Small intestine (tissue), 7 donors: ENCODE measurements at regions not wholly inside any gene's neighbourhood (a gene's known extent, or its start where the extent isn't known, plus 50 kb on each side); places are given as distances from the start of the nearest gene placed in this dataset.

Experiments used
- DNase-seq, 2 donors: peaks; one replicate each; pipeline versions ENCODE4 v3.0.0 to v3.0.0-alpha.2; 2013
- FAIRE-seq: peaks from 2 replicates; lab custom pipeline; 2012; peaks lifted over from hg19 to GRCh38; lab: Jason Lieb, UNC
- H3K27ac ChIP-seq, 3 donors: one replicate each; pipeline ENCODE4 v1.5.1; 2013; ENCODE audit warnings: low read length in 2 of 3, mild to moderate bottlenecking in 2 of 3, control low read depth in 1 of 3, inconsistent platforms in 1 of 3, low read depth in 1 of 3, moderate library complexity in 1 of 3
- H3K27me3 ChIP-seq, 3 donors: one replicate each; pipeline ENCODE4 v1.6.1; 2013; ENCODE audit warnings: low read length in 3 of 3, inconsistent platforms in 1 of 3; ENCODE audit not compliant: control insufficient read depth in 3 of 3, insufficient read depth in 3 of 3
- H3K36me3 ChIP-seq, 3 donors: one replicate each; pipeline ENCODE4 v1.6.1; 2013; ENCODE audit warnings: low read length in 3 of 3, inconsistent platforms in 1 of 3, low read depth in 1 of 3, mild to moderate bottlenecking in 1 of 3, moderate library complexity in 1 of 3; ENCODE audit not compliant: control insufficient read depth in 3 of 3, insufficient read depth in 2 of 3
- H3K4me1 ChIP-seq, 3 donors: one replicate each; pipeline ENCODE4 v1.6.1; 2013; ENCODE audit warnings: low read length in 2 of 3, inconsistent platforms in 1 of 3, low read depth in 1 of 3, mild to moderate bottlenecking in 1 of 3, moderate library complexity in 1 of 3; ENCODE audit not compliant: control insufficient read depth in 3 of 3, insufficient read depth in 2 of 3
- H3K4me3 ChIP-seq, 3 donors: one replicate each; pipeline ENCODE4 v1.5.1; 2013; ENCODE audit warnings: low read length in 3 of 3, control low read depth in 1 of 3, inconsistent platforms in 1 of 3, low read depth in 1 of 3, mild to moderate bottlenecking in 1 of 3, moderate library complexity in 1 of 3
- H3K9me3 ChIP-seq, 2 donors: one replicate each; pipeline ENCODE4 v1.6.1; 2013; ENCODE audit warnings: low read depth in 1 of 2, low read length in 1 of 2; ENCODE audit not compliant: control insufficient read depth in 2 of 2, insufficient read depth in 1 of 2
- WGBS, 3 donors: extraction: QIAGEN DNeasy Blood & Tissue Kit; methylation state at CpG; one replicate each; pipeline ENCODE4 v1.1.7; 2013; 5-methylcytosine and 5-hydroxymethylcytosine counted together
- donor health status: healthy with polysubstance abuse.
- donor health status: control.
- donor health status: control.
- donor health status: Bipolar disorder and iron deficiency.
- donor health status: healthy.

GRCh38 chr1:187310038-187310631, 481.4 kb downstream of the PLA2G4A start:
- 59 to 79% (median 76%) methylated on average over 3 of the region's 3 CpGs for WGBS, 3 donors
- Histone ChIP-seq H3K4me3 (no peak overlapping the region), H3K27me3 (no peaks in the 10 kb centered on the region), H3K36me3 (no peaks in the 10 kb centered on the region), H3K4me1 (no peaks in the 10 kb centered on the region), H3K9me3 (no peaks in the 10 kb centered on the region), H3K27ac (no peak overlapping the region)
- FAIRE-seq (no peak), DNase-seq (no peak)

- H3K36me3 ChIP-seq = no peaks in the 10 kb centered on the region
- no peak for FAIRE-seq
These were observed 484.4 kb downstream of the PLA2G4A start for GRCh38 chr1:187313115-187313514.

GRCh38 chr1:187326557-187326956, 497.8 kb downstream of the PLA2G4A start:
- FAIRE-seq = no peak
- Histone ChIP-seq H3K36me3 (no peaks in the 10 kb centered on the region), H3K4me1 (no peaks in the 10 kb centered on the region), H3K27me3 (no peaks in the 10 kb centered on the region), H3K4me3 (no peak overlapping the region), H3K27ac (no peak overlapping the region), H3K9me3 (no peaks in the 10 kb centered on the region)
- DNase-seq = no peak
- 77 to 92% (median 89%) methylated on average over 1 of the region's 1 CpG for WGBS, 3 donors

More at GRCh38 chr1:187313115-187313514, 484.4 kb downstream of the PLA2G4A start:
- WGBS, 3 donors = 9 to 24% (median 13%) methylated on average over 2 of the region's 2 CpGs
- no peaks in the 10 kb centered on the region for H3K27me3 ChIP-seq
- H3K9me3 ChIP-seq = no peaks in the 10 kb centered on the region
- no peak for DNase-seq
- H3K27ac ChIP-seq = no peak overlapping the region
- no peak overlapping the region for H3K4me3 ChIP-seq
- no peaks in the 10 kb centered on the region for H3K4me1 ChIP-seq

- Histone ChIP-seq H3K36me3 (no peaks in the 10 kb centered on the region), H3K4me3 (no peak overlapping the region), H3K27ac (no peak overlapping the region), H3K27me3 (no peaks in the 10 kb centered on the region), H3K9me3 (no peaks in the 10 kb centered on the region), H3K4me1 (no peaks in the 10 kb centered on the region)
- WGBS, 3 donors = 46 to 64% (median 51%) methylated on average over 2 of the region's 2 CpGs
- FAIRE-seq = no peak
- no peak for DNase-seq
These were observed 507.9 kb downstream of the PLA2G4A start for GRCh38 chr1:187336441-187337168.

GRCh38 chr1:187338762-187339412, 510.1 kb downstream of the PLA2G4A start:
- H3K36me3 ChIP-seq = no peaks in the 10 kb centered on the region
- no peaks in the 10 kb centered on the region for H3K27me3 ChIP-seq
- no peaks in the 10 kb centered on the region for H3K4me1 ChIP-seq
- H3K4me3 ChIP-seq = no peak overlapping the region
- DNase-seq (no peak), FAIRE-seq (no peak)
- H3K27ac ChIP-seq = no peak overlapping the region
- H3K9me3 ChIP-seq = no peaks in the 10 kb centered on the region

- Histone ChIP-seq H3K36me3 (no peaks in the 10 kb centered on the region), H3K4me1 (no peaks in the 10 kb centered on the region), H3K4me3 (no peak overlapping the region), H3K9me3 (no peaks in the 10 kb centered on the region), H3K27ac (no peak overlapping the region), H3K27me3 (no peaks in the 10 kb centered on the region)
- 59 to 76% (median 71%) methylated on average over 5 of the region's 5 CpGs for WGBS, 3 donors
- DNase-seq (peak in 1 of 2 donors; percentile 1), FAIRE-seq (no peak)
These were observed 513.7 kb downstream of the PLA2G4A start for GRCh38 chr1:187342495-187342894.

GRCh38 chr1:187374082-187374481, 545.3 kb downstream of the PLA2G4A start:
- no peak for DNase-seq
- FAIRE-seq = no peak
- 33 to 40% (median 40%) methylated on average over 7 of the region's 7 CpGs for WGBS, 3 donors

GRCh38 chr1:187374742-187375141, 546.0 kb downstream of the PLA2G4A start:
- H3K4me3 ChIP-seq = no peak overlapping the region
- FAIRE-seq (no peak), DNase-seq (no peak)
- WGBS, 3 donors = 53 to 71% (median 68%) methylated on average over 1 of the region's 1 CpG
- H3K9me3 ChIP-seq = no peaks in the 10 kb centered on the region
- no peak overlapping the region for H3K27ac ChIP-seq
- no peaks in the 10 kb centered on the region for H3K36me3 ChIP-seq
- H3K4me1 ChIP-seq = no peaks in the 10 kb centered on the region
- no peaks in the 10 kb centered on the region for H3K27me3 ChIP-seq

More at GRCh38 chr1:187374082-187374481, 545.3 kb downstream of the PLA2G4A start:
- no peaks in the 10 kb centered on the region for H3K4me1 ChIP-seq
- no peak overlapping the region for H3K4me3 ChIP-seq
- no peaks in the 10 kb centered on the region for H3K36me3 ChIP-seq
- H3K27ac ChIP-seq = no peak overlapping the region
- H3K27me3 ChIP-seq = no peaks in the 10 kb centered on the region
- no peaks in the 10 kb centered on the region for H3K9me3 ChIP-seq
